ENCODE measurements at regions not wholly inside any gene's neighbourhood (a gene's known extent, or its start where the extent isn't known, plus 50 kb on each side); places are given as distances from the start of the nearest gene placed in this dataset.

- BruUV-seq (replicated peaks), result no TSS peak
- FAIRE-seq (no peak), ATAC-seq (no peak), DNase-seq (ENCODE audit: low read depth, low spot score) (no peak)
- Histone ChIP-seq H3K9me3 (replicated peaks; ENCODE audit: control insufficient read depth, insufficient read depth, low read length) (no peaks in the 10 kb centered on the region), H3K27ac (ENCODE audit: control insufficient read depth, insufficient read depth) (no peak overlapping the region), H3K4me1 (ENCODE audit: control insufficient read depth, insufficient read depth, low read length) (no peaks in the 10 kb centered on the region), H3K36me3 (ENCODE audit: control insufficient read depth in 2 of 2, insufficient read depth in 2 of 2, low read length in 1 of 2) (no peaks in the 10 kb centered on the region), H3K27me3 (replicated peaks in 1 of 2; ENCODE audit: control insufficient read depth in 2 of 2, insufficient read depth in 2 of 2, low read length in 1 of 2) (no peaks in the 10 kb centered on the region), H4K20me1 (ENCODE audit: control insufficient read depth, insufficient read depth) (no peaks in the 10 kb centered on the region), H3K79me2 (ENCODE audit: control insufficient read depth, insufficient read depth, low read length) (no peaks in the 10 kb centered on the region), H2AFZ (ENCODE audit: control insufficient read depth, low read depth, low read length) (no peak overlapping the region), H3K9ac (ENCODE audit: control insufficient read depth, insufficient read depth, low read length) (no peak overlapping the region), H3K4me2 (ENCODE audit: control insufficient read depth, insufficient read depth) (no peak overlapping the region), H3K4me3 (no peak overlapping the region)
- ChIA-PET RAD21 (ENCODE audit: unreplicated experiment) (interaction anchor here (2.1 kb wide), 1 partner anchor 16 kb away, joined by 5 read pairs; no protein-coding TSS in a partner anchor), SMC1A (ENCODE audit: uncharacterized antibody, unreplicated experiment) (interaction anchor here (1.5 kb wide), 1 partner anchor 16 kb away, joined by 3 read pairs; no protein-coding TSS in a partner anchor), CTCF (interaction anchor here (0.7 to 3.6 kb wide), 3 partner anchors 17 to 1747 kb away, joined by 3 to 19 read pairs (median 5); no protein-coding TSS in a partner anchor), POLR2A (no interaction called here)
- WGBS (ENCODE audit: insufficient coverage, insufficient replicate concordance, low lambda C conversion rate, missing lambda C conversion rate), result 3% methylated on average over 4 of the region's 4 CpGs
- in situ Hi-C loops (cut with MboI), result no loop called here
- intact Hi-C loops (cut with micrococcal nuclease; ENCODE audit: unreplicated experiment), result no loop called here
- no peak for TF ChIP-seq FOXK2 (IDR thresholded peaks at IDR 0.05)
- TF ChIP-seq SUZ12 (IDR thresholded peaks at IDR 0.05; ENCODE audit: unreplicated experiment), result no peak
- TF ChIP-seq ZNF24 (IDR thresholded peaks at IDR 0.05), result no peak
- no peak for TF ChIP-seq ESRRA (IDR thresholded peaks at IDR 0.05; ENCODE audit: low read length)
- no peak for TF ChIP-seq CHD1 (IDR thresholded peaks at IDR 0.05; ENCODE audit: low read depth, low read length)
- no peak for TF ChIP-seq SP1 (IDR thresholded peaks at IDR 0.05; ENCODE audit: low read depth, low read length)
- no peak for TF ChIP-seq ZNF217 (IDR thresholded peaks at IDR 0.05)
- no peak for TF ChIP-seq KDM1A (IDR thresholded peaks at IDR 0.05; ENCODE audit: borderline replicate concordance)
- TF ChIP-seq CHD2 (IDR thresholded peaks at IDR 0.05; ENCODE audit: borderline replicate concordance, low read depth, low read length), result no peak
- no peak for TF ChIP-seq IRF4 (IDR thresholded peaks at IDR 0.05; ENCODE audit: low read depth, low read length)
- TF ChIP-seq CUX1 (IDR thresholded peaks at IDR 0.05; ENCODE audit: insufficient replicate concordance, low read depth, low read length), result no peak
- TF ChIP-seq ASH2L (IDR thresholded peaks at IDR 0.05; ENCODE audit: borderline replicate concordance, low read depth), result no peak
- TF ChIP-seq NR2F1 (conservative IDR thresholded peaks at IDR 0.05), result no peak
- no peak for TF ChIP-seq YBX1 (IDR thresholded peaks at IDR 0.05)
- TF ChIP-seq CEBPZ (IDR thresholded peaks at IDR 0.05; ENCODE audit: low read depth, low read length), result no peak
- no peak for TF ChIP-seq TARDBP (IDR thresholded peaks at IDR 0.05; ENCODE audit: borderline replicate concordance)
These were observed 198.4 kb upstream of the KIAA1217 start for GRCh38 chr10:24010436-24010970.

Data from GM12878 (cell line).